Adrenal gland (tissue), 9 donors: ENCODE measurements at regions not wholly inside any gene's neighbourhood (a gene's known extent, or its start where the extent isn't known, plus 50 kb on each side); places are given as distances from the start of the nearest gene placed in this dataset.

Source experiments
- DNase-seq, 7 donors: peaks; one replicate each; pipeline ENCODE4 v3.0.0-alpha.2; 2019 to 2020
- H3K27ac ChIP-seq, 5 donors: fragments of 200-600 bp; sonication (generic) in 4 of 5; 1 replicate in 3 of 5; 2 replicates in 2 of 5; pipeline versions ENCODE4 v1.5.1 to v1.8.0; 2016 to 2020; ENCODE audit warnings: mild to moderate bottlenecking in 1 of 5
- H3K27me3 ChIP-seq: fragments of 200-600 bp; 2 replicates; pipeline ENCODE4 v1.8.0; 2021
- H3K36me3 ChIP-seq, 2 donors: fragments of 200-600 bp; replicated peaks in 1 of 2; 1 replicate in 1 of 2; 2 replicates in 1 of 2; pipeline versions ENCODE4 v1.5.1 to v1.8.0; 2018 to 2022
- H3K4me1 ChIP-seq, 2 donors: fragments of 200-600 bp; replicated peaks in 1 of 2; 1 replicate in 1 of 2; 2 replicates in 1 of 2; pipeline versions ENCODE4 v1.5.1 to v1.8.0; 2018 to 2021
- H3K4me3 ChIP-seq, 4 donors: fragments of 200-600 bp; sonication (generic) in 3 of 4; one replicate each; pipeline ENCODE4 v1.5.1; 2016 to 2018
- H3K9me3 ChIP-seq, 3 donors: fragments of 200-600 bp; sonication (generic) in 1 of 3; replicated peaks in 1 of 3; 1 replicate in 2 of 3; 2 replicates in 1 of 3; pipeline versions ENCODE4 v1.5.1 to v1.8.0; 2016 to 2021
- CTCF ChIP-seq, 6 experiments: fragments of 450-650 bp in 4 of 6; fragments of 200-600 bp in 2 of 6; sonication (generic) in 1 of 6; IDR thresholded peaks; 1 replicate in 5 of 6; 2 replicates in 1 of 6; pipeline versions ENCODE4 v1.5.1 to v1.8.0; 2016 to 2021; ENCODE audit warnings: antibody characterized with exemption in 6 of 6, mild to moderate bottlenecking in 2 of 6, moderate library complexity in 1 of 6
- POLR2A ChIP-seq, 2 donors: fragments of 450-650 bp; IDR thresholded peaks; one replicate each; pipeline ENCODE4 v1.6.1; 2017; ENCODE audit warnings: antibody characterized with exemption in 2 of 2, mild to moderate bottlenecking in 2 of 2, moderate library complexity in 1 of 2
- WGBS, 4 donors: extraction: QIAGEN DNeasy Blood & Tissue Kit in 2 of 4; methylation state at CpG; one replicate each; pipeline versions ENCODE4 v1.1.5 to v1.1.7; 2013 to 2017; 5-methylcytosine and 5-hydroxymethylcytosine counted together
- intact Hi-C, 2 donors: fragments of 100-400 bp; cut with DNase I; formaldehyde crosslinking; loops; one replicate each; pipeline versions ENCODE4 v1.14.1 to v1.15.0; 2022 to 2023
- donor health status: healthy with polysubstance abuse.
- donor health status: Bipolar disorder and iron deficiency.
- donor health status: DM: yes; HTN: yes; CAD: no.
- donor health status: DM: no; HTN: no; CAD: no.
- donor health status: DM: no; HTN: no; CAD: no.

- no peaks in the 10 kb centered on the region for H3K27me3 ChIP-seq
- H3K4me1 ChIP-seq = no peaks in the 10 kb centered on the region
- H3K27ac ChIP-seq = no peak overlapping the region
- 77 to 85% (median 82%) methylated on average over 9 of the region's 9 CpGs for WGBS, 4 donors
- intact Hi-C loops = no loop called here
- H3K36me3 ChIP-seq = no peaks in the 10 kb centered on the region
- no peaks in the 10 kb centered on the region for H3K9me3 ChIP-seq
- no peak for DNase-seq
- no peak overlapping the region for H3K4me3 ChIP-seq
- TF ChIP-seq POLR2A (IDR thresholded peaks at IDR 0.05) = no peak
- no peak for TF ChIP-seq CTCF (IDR thresholded peaks at IDR 0.05)
These were observed 78.3 kb upstream of the IPO5 start for GRCh38 chr13:97875218-97875617.

- Histone ChIP-seq H3K4me1 (no peaks in the 10 kb centered on the region), H3K9me3 (no peaks in the 10 kb centered on the region), H3K27ac (no peak overlapping the region), H3K4me3 (no peak overlapping the region), H3K36me3 (no peaks in the 10 kb centered on the region), H3K27me3 (no peaks in the 10 kb centered on the region)
- WGBS, 4 donors = 83 to 93% (median 85%) methylated on average over 7 of the region's 7 CpGs
- intact Hi-C loops = no loop called here
- DNase-seq = no peak
- TF ChIP-seq POLR2A (IDR thresholded peaks at IDR 0.05) (no peak), CTCF (IDR thresholded peaks at IDR 0.05) (no peak)
These were observed 77.6 kb upstream of the IPO5 start for GRCh38 chr13:97875911-97876310.

GRCh38 chr13:97878431-97879375 is 74.8 kb upstream of the IPO5 start:
- WGBS, 4 donors = 75 to 83% (median 80%) methylated on average over 9 of the region's 9 CpGs
- H3K27me3 ChIP-seq = peaks cover 4% of the 10 kb centered on the region

More at GRCh38 chr13:97878431-97879375, 74.8 kb upstream of the IPO5 start:
- TF ChIP-seq CTCF (IDR thresholded peaks at IDR 0.05) (no peak), POLR2A (IDR thresholded peaks at IDR 0.05) (no peak)
- Histone ChIP-seq H3K4me3 (no peak overlapping the region), H3K36me3 (no peaks in the 10 kb centered on the region), H3K27ac (no peak overlapping the region), H3K9me3 (no peaks in the 10 kb centered on the region), H3K4me1 (no peaks in the 10 kb centered on the region)
- DNase-seq = no peak
- intact Hi-C loops = no loop called here
